GM18873 (cell line): ENCODE measurements at regions not wholly inside any gene's neighbourhood (a gene's known extent, or its start where the extent isn't known, plus 50 kb on each side); places are given as distances from the start of the nearest gene placed in this dataset.

Source experiments
- ATAC-seq: cut with Tn5 transposase; IDR thresholded peaks from one replicate; pipeline ENCODE4 v1.9.1; 2021; ENCODE audit warnings: mild to moderate bottlenecking, moderate library complexity, moderate number of reproducible peaks; ENCODE audit not compliant: unreplicated experiment, low FRiP score

DNA sequence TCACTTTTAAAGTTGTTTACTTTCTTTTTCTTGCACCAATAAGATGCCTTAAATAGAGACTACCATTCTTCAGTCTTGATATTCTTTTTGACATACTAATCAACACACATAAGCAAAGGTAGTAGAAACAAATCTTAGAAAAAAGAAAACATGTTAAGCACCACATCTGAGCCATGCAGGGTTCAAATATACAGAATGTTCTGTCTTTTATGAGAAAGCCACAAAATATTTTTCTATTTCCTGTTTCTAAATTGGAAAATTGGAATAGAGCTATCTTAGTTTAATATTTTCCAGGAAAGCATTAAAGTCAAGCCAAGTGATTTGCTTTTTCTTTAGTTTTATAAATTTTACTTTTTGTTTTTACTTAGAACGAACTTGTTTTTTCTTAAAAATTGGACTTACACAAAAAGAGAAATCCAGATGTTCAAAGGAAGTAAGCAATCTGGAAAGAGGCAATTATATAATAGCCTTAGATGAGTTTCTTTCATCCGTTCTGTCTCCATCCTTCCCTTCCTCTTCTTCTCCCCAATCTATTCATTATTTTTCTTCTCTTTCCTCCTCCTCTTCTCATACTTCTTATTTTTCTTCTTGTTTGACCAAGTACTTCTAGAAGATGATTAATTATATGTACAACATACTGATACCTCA is 731.7 kb downstream of the SQOR start:
- no peak for ATAC-seq

- no peak for ATAC-seq
Measured at GRCh38 chr15:46383978-46384377, 749.1 kb downstream of the SQOR start.

DNA sequence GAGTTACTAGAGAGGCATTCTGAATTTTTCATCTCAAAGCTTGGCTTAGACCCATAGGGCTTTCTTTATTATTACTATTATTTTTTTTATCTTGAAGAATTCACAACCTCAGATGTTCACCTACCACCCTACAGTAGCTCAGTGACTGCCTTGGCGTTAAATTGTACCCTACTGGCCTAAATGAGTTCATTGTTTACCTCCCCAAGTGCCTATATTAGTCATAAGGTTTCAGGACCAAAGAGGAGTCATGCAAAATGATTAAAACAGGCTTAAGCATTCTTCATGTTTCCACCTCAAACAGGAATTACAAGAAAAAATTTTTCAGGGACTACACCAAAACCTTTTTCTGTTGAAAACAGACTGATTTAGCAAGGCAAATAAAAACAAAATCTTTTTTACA is 751.5 kb downstream of the SQOR start:
- no peak for ATAC-seq

- ATAC-seq = no peak
Measured at GRCh38 chr15:46389739-46390138, 754.9 kb downstream of the SQOR start.

- ATAC-seq = no peak
Measured at GRCh38 chr15:46394463-46394862, 759.6 kb downstream of the SQOR start.

- no peak for ATAC-seq
Measured at GRCh38 chr15:46408312-46408711, 773.5 kb downstream of the SQOR start.

- ATAC-seq = no peak
Measured at GRCh38 chr15:46409841-46410301, 775.0 kb downstream of the SQOR start.

DNA sequence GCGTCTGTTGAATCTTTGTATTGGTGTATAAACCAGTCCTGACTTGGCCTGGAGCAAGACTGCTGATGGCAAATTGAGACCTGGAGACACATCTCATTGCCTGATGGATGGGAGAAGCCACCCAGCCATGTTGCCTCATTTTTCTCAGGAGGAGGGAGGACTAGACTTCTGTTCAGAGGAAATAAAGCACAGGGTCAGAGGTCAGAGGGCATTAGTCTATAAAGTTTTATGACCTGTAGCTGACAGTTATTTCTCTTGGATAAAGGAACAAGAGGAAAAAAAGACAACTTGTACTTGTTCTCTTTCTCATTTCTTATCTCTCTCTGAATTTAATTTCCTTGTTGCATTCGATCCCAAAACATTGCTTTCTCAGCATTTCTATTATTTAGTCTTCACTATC is 775.9 kb downstream of the SQOR start:
- ATAC-seq = no peak

DNA sequence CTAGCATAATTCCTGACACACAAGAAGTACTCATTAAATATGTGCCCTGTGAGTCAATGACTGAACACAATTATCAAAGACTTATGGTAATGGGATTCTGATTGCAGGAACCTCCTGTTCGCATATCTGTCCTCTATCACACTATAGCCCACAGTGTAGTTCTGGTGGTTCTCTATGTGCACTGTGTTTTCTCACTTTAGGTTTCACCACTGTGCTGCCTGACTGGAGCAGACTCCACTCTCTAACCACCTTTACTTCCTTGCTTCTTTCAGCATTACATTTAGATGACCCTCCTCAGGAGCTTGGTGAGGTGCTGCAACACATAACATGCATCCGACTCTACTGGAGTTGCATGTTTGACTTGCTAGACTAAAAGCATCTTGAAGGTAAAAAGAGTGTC is 777.1 kb downstream of the SQOR start:
- no peak for ATAC-seq

DNA sequence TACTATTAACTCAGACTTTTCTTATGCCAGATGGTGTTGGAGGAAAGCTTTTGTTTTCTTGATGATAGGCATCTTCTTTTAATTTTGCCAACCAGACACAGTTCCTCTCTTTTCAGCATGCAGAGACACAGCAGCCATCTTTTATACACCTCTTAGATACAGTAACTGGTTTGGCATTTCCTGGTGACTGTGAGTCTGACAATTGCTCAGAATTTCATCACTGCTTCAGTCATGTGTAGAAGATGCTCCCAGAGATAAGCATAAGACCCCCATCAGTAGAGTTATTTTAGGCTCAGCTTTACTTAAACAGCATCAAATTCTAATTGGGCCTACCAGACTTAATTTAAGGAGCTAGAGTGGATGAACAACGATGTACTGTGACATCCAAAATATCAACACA is 779.0 kb downstream of the SQOR start:
- ATAC-seq = no peak

- ATAC-seq = no peak
Measured at GRCh38 chr15:46416544-46416943, 781.7 kb downstream of the SQOR start.

DNA sequence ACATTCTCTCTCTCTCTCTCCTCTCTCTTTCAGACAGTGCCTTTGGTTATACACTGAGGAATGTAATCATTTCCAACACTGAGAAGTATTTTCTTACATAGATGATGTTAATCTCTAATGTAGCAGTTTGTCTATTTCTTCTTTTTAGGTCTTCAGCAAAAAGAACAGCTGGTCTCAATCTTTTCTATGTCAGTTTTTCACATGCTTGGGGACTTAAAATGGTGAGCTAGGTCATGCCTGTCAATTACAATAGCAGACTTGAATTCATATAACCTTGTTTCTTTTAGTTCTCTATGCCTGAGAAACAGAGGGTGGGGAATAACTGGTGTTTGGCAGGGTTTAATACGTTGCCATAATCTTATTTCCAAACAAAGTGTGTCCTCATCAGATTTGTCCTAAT is 786.2 kb downstream of the SQOR start:
- ATAC-seq = no peak

- no peak for ATAC-seq
Measured at GRCh38 chr15:46441294-46442062, 806.6 kb downstream of the SQOR start.

DNA sequence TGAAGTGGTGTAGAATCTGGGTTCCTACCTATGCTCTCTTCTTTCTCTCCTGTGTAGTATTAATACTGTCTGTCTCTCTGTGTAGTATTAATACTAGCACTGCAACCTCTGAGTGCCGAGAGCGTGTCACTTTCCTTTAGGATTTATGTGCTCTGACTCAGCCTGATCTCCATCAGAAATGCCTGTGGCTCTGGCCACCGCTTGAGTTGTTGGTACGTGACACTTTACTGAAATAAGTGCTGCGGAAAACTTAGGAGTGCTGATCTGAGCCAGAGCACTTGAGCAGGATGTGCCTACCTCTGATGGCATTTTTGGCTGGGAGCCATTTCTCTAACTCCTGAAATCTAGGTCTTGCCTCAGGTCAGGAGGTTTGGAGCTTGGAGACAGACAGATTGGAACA is 807.4 kb downstream of the SQOR start:
- ATAC-seq = no peak

- no peak for ATAC-seq
Measured at GRCh38 chr15:46442901-46443590, 808.2 kb downstream of the SQOR start.

DNA sequence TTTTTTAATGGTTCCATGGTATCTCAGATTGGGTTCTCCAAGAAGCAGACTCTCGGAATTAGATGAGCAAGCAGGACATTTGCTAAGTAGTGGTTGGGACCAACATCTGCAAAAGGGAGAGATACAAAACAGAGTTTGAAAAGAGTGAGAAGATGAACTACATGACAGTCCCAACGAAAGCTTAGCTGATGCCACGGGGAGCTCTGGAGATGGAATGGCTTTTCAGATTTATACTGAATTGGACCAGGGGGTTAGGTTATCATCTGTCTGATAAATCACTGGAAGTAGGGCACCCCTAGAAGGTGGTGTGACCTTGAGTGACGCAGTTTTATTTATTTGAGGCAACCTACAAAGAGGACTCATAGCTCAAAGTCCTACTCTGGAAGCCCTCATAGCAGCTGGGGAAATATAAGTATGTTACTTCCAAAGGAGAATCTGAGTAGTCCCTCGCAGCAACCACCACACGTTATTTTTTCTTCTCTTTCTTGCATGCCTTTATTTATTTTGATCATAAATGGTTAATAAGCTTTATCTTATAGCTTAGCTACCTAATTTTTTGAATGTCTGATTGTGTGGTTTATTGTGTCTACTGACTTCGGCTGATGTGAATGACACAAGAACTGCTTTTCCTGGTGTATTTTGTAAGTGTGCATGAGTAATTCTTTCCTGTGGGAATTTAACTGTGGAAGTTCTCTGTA is 815.4 kb downstream of the SQOR start:
- no peak for ATAC-seq

- ATAC-seq = no peak
Measured at GRCh38 chr15:46450810-46451182, 816.0 kb downstream of the SQOR start.

- no peak for ATAC-seq
Measured at GRCh38 chr15:46452297-46452820, 817.5 kb downstream of the SQOR start.

- no peak for ATAC-seq
Measured at GRCh38 chr15:46456456-46456855, 821.6 kb downstream of the SQOR start.

DNA sequence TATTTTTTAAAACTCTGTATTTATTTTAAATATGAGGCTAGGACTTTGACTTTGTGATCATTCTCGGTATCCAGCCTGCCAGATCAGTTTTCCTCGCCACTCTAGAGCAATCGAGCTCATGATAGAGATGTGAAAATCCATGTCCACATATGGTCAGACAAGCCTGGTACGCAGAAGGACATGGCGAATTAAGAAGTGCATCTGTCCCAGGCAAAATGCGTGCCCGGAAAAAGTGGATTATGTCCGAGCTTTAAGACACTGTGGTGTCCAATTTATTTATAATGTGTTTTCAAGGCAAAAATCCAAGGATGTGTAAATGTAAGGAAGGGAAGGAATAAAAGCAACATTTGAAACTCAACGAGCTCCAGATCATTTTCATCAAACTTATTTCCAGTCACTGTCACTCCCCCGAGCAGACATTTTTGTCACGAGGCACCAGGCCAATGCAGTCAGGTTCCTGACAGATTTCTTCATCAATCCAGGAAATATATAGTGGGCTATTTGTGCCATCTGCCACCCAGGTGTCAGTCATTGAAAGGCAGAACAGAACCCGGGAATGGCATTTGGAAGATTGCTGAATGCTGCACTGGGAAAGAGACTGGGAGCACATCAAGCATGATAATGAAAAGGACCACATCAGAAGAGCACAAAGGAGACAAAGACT is 825.7 kb downstream of the SQOR start:
- ATAC-seq = no peak
